ENCODE measurements at regions not wholly inside any gene's neighbourhood (a gene's known extent, or its start where the extent isn't known, plus 50 kb on each side); places are given as distances from the start of the nearest gene placed in this dataset.
"Not testable (repeated sequence)": the region's sequence is repeated elsewhere in the genome, so short reads cannot be mapped to it uniquely, and the experiment has no call there.

- Histone ChIP-seq H3K4me3 (ENCODE audit: insufficient read depth, low read length) (no peak overlapping the region), H3K36me3 (ENCODE audit: insufficient read depth, low read length) (no peaks in the 10 kb centered on the region), H4K20me1 (ENCODE audit: insufficient read depth, low read length) (no peaks in the 10 kb centered on the region), H3K4me2 (ENCODE audit: insufficient read depth, low read length) (no peak overlapping the region), H3K9me3 (ENCODE audit: low read depth, low read length) (no peaks in the 10 kb centered on the region), H3K27me3 (ENCODE audit: insufficient read depth, low read length) (no peaks in the 10 kb centered on the region), H2AFZ (ENCODE audit: low read length) (no peak overlapping the region), H3K4me1 (ENCODE audit: insufficient read depth, low read length) (no peaks in the 10 kb centered on the region), H3K27ac (ENCODE audit: low read depth, low read length) (no peak overlapping the region), H3K79me2 (ENCODE audit: insufficient read depth, low read length) (no peaks in the 10 kb centered on the region)
- no peak for DNase-seq (ENCODE audit: insufficient read length, low spot score, missing footprints)
- TF ChIP-seq, protein P1, sequence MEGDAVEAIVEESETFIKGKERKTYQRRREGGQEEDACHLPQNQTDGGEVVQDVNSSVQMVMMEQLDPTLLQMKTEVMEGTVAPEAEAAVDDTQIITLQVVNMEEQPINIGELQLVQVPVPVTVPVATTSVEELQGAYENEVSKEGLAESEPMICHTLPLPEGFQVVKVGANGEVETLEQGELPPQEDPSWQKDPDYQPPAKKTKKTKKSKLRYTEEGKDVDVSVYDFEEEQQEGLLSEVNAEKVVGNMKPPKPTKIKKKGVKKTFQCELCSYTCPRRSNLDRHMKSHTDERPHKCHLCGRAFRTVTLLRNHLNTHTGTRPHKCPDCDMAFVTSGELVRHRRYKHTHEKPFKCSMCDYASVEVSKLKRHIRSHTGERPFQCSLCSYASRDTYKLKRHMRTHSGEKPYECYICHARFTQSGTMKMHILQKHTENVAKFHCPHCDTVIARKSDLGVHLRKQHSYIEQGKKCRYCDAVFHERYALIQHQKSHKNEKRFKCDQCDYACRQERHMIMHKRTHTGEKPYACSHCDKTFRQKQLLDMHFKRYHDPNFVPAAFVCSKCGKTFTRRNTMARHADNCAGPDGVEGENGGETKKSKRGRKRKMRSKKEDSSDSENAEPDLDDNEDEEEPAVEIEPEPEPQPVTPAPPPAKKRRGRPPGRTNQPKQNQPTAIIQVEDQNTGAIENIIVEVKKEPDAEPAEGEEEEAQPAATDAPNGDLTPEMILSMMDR (IDR thresholded peaks at IDR 0.05; ENCODE audit: extremely low read depth, low read depth, low read length): no peak
Observed at GRCh38 chr13:54614726-54615125, 1586.1 kb downstream of the OLFM4 start.

DNA sequence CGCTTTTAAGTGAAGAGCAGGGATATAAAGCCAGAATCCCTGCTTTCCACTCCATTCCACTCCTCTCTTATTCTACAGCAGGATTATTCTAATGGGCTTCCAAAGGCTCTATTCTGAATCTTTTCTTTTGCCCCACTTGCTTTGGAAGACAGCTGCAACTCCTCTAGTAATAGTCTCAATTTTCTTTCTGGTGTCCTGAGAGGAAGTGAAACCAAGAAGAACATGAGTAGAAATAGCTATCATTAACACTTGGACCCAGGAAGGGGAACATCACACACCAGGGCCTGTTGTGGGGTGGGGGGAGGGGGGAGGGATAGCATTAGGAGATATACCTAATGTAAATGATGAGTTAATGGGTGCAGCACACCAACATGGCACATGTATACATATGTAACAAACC lies 1597.9 kb downstream of the OLFM4 start:
- not testable (repeated sequence) for H3K9me3 ChIP-seq (ENCODE audit: low read depth, low read length); H3K36me3 ChIP-seq (ENCODE audit: insufficient read depth, low read length); DNase-seq (ENCODE audit: insufficient read length, low spot score, missing footprints); H3K4me2 ChIP-seq (ENCODE audit: insufficient read depth, low read length); H3K27me3 ChIP-seq (ENCODE audit: insufficient read depth, low read length); H3K27ac ChIP-seq (ENCODE audit: low read depth, low read length); H2AFZ ChIP-seq (ENCODE audit: low read length); H3K4me1 ChIP-seq (ENCODE audit: insufficient read depth, low read length); H4K20me1 ChIP-seq (ENCODE audit: insufficient read depth, low read length); H3K4me3 ChIP-seq (ENCODE audit: insufficient read depth, low read length); H3K79me2 ChIP-seq (ENCODE audit: insufficient read depth, low read length)

DNA sequence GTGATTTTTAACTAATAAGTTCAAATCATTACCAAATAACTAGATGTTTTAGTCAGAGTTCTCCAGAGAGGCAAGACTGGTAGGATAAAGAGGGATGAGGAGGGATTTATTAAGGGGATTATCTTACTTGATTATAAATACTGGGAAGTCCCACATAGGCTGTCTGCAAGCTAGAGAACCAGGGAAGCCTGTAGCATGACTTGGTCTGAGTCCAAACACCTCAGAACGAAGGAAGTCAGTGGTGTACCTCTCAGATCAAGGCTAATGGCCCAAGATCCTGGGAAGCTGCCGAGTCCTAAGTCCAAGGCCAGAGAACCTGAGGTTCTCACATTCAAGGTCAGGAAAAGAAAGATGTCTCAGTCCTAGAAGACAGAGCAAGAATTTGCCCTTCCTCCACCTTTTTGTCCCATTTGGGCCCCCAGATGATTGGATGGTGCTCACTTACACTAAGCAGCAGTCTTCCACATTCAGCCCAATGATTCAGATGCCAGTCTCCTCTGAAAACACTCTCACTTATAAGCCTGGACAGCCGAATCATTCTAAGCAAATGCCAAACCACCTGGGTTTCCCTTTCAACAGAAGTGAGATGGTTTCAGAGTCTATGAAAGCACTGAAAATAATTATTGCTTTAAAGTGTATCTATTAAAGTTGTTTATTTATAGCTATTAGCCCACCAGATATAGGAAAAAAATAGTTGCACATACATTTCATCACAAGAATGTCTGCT lies 1599.2 kb downstream of the OLFM4 start:
- no peaks in the 10 kb centered on the region for H3K4me1 ChIP-seq (ENCODE audit: insufficient read depth, low read length)
- no peak for DNase-seq (ENCODE audit: insufficient read length, low spot score, missing footprints)
- no peaks in the 10 kb centered on the region for H4K20me1 ChIP-seq (ENCODE audit: insufficient read depth, low read length)
- no peak overlapping the region for H3K4me3 ChIP-seq (ENCODE audit: insufficient read depth, low read length)
- no peak overlapping the region for H2AFZ ChIP-seq (ENCODE audit: low read length)
- no peak overlapping the region for H3K4me2 ChIP-seq (ENCODE audit: insufficient read depth, low read length)
- H3K9me3 ChIP-seq (ENCODE audit: low read depth, low read length): peaks cover 2% of the 10 kb centered on the region
- H3K27me3 ChIP-seq (ENCODE audit: insufficient read depth, low read length): no peaks in the 10 kb centered on the region
- TF ChIP-seq, protein P1 (IDR thresholded peaks at IDR 0.05; ENCODE audit: extremely low read depth, low read depth, low read length): no peak
- no peaks in the 10 kb centered on the region for H3K79me2 ChIP-seq (ENCODE audit: insufficient read depth, low read length)
- no peak overlapping the region for H3K27ac ChIP-seq (ENCODE audit: low read depth, low read length)
- no peaks in the 10 kb centered on the region for H3K36me3 ChIP-seq (ENCODE audit: insufficient read depth, low read length)

- Histone ChIP-seq H3K27ac (ENCODE audit: low read depth, low read length) (no peak overlapping the region), H3K4me3 (ENCODE audit: insufficient read depth, low read length) (no peak overlapping the region), H3K36me3 (ENCODE audit: insufficient read depth, low read length) (no peaks in the 10 kb centered on the region), H2AFZ (ENCODE audit: low read length) (no peak overlapping the region), H3K79me2 (ENCODE audit: insufficient read depth, low read length) (no peaks in the 10 kb centered on the region), H4K20me1 (ENCODE audit: insufficient read depth, low read length) (no peaks in the 10 kb centered on the region), H3K4me2 (ENCODE audit: insufficient read depth, low read length) (no peak overlapping the region), H3K27me3 (ENCODE audit: insufficient read depth, low read length) (no peaks in the 10 kb centered on the region), H3K4me1 (ENCODE audit: insufficient read depth, low read length) (no peaks in the 10 kb centered on the region), H3K9me3 (ENCODE audit: low read depth, low read length) (peaks cover 2% of the 10 kb centered on the region)
- TF ChIP-seq, protein P1 (IDR thresholded peaks at IDR 0.05; ENCODE audit: extremely low read depth, low read depth, low read length): no peak
- no peak for DNase-seq (ENCODE audit: insufficient read length, low spot score, missing footprints)
Observed at GRCh38 chr13:54628383-54628782, 1599.8 kb downstream of the OLFM4 start.

Measured in osteoblast (primary cell).